Breast epithelium (tissue), 4 donors: ENCODE measurements at regions not wholly inside any gene's neighbourhood (a gene's known extent, or its start where the extent isn't known, plus 50 kb on each side); places are given as distances from the start of the nearest gene placed in this dataset.

Source experiments
- DNase-seq, 2 donors: peaks; one replicate each; pipeline ENCODE4 v3.0.0-alpha.2; 2019; ENCODE audit warnings: low spot score in 2 of 2
- H3K27ac ChIP-seq, 2 donors: fragments of 200-600 bp; sonication (generic) in 1 of 2; one replicate each; pipeline ENCODE4 v1.5.1; 2016 to 2019; ENCODE audit warnings: mild to moderate bottlenecking in 1 of 2
- H3K27me3 ChIP-seq, 2 donors: fragments of 200-600 bp; sonication (generic) in 1 of 2; one replicate each; pipeline versions ENCODE4 v1.5.1 to v1.6.0; 2017 to 2019; ENCODE audit warnings: control low read depth in 1 of 2, mild to moderate bottlenecking in 1 of 2
- H3K36me3 ChIP-seq: fragments of 200-600 bp; one replicate; pipeline ENCODE4 v1.5.1; 2019
- H3K4me1 ChIP-seq, 2 donors: fragments of 200-600 bp; sonication (generic); one replicate each; pipeline ENCODE4 v1.5.1; 2016 to 2019; ENCODE audit warnings: control low read depth in 1 of 2
- H3K4me3 ChIP-seq, 3 donors: fragments of 200-600 bp; sonication (generic); 1 replicate in 2 of 3; 2 replicates in 1 of 3; pipeline ENCODE4 v1.5.1; 2016 to 2019; ENCODE audit warnings: mild to moderate bottlenecking in 3 of 3, moderate library complexity in 2 of 3
- H3K9me3 ChIP-seq, 2 donors: fragments of 200-600 bp; sonication (generic) in 1 of 2; one replicate each; pipeline ENCODE4 v1.5.1; 2016 to 2019; ENCODE audit warnings: control low read depth in 1 of 2
- POLR2A ChIP-seq: fragments of 450-650 bp; IDR thresholded peaks from one replicate; pipeline ENCODE4 v1.6.1; 2016; ENCODE audit warnings: antibody characterized with exemption, mild to moderate bottlenecking, moderate library complexity
- POLR2AphosphoS5 ChIP-seq, 3 donors: sonication (generic); formaldehyde crosslinking; IDR thresholded peaks; one replicate each; pipeline ENCODE4 v1.6.1; 2017; ENCODE audit warnings: antibody characterized with exemption in 3 of 3
- intact Hi-C: fragments of 100-400 bp; cut with DNase I; formaldehyde crosslinking; loops from one replicate; pipeline ENCODE4 v1.15.1; 2023; ENCODE audit warnings: low total_unique reads
- TF ChIP-seq, protein P1 (sequence below), 3 donors: fragments of 450-650 bp; IDR thresholded peaks; one replicate each; pipeline ENCODE4 v1.5.1; 2016 to 2017; ENCODE audit warnings: antibody characterized with exemption in 3 of 3, mild to moderate bottlenecking in 3 of 3, moderate library complexity in 3 of 3

DNA sequence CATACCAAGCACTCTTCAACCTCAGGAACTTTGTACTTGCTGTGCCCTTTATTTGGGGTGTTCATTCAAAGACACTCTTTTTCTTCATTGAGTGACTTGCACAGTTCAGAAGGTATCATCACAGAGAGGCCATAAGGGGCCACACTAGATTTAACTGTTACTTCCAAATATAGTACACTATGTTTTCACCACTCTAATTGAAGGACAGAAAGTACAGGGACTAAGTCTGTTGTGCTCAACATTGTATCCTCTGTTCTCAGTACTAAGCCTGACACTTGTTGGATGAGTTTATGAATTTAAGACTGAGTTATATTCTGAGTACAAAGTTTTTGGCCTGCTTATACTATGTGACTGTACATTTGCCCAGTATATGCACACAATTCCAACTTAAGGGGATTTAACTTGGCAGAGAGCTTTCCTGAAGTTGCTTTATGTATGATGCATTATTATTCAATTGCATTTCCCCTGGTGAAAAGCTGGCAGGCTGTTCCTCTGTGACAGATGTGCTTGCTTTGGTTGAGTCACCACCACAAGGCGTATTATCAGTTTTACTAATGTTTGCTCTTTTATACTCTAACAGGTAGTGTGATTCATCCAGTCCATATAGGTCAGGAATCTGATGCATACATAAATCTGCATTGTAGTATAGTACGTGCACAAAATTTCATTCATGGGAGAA is 714.8 kb downstream of the TLR4 start:
- Histone ChIP-seq H3K27ac (no peak overlapping the region), H3K4me1 (no peaks in the 10 kb centered on the region), H3K36me3 (no peaks in the 10 kb centered on the region), H3K4me3 (no peak overlapping the region), H3K27me3 (no peaks in the 10 kb centered on the region), H3K9me3 (no peaks in the 10 kb centered on the region)
- intact Hi-C loops = no loop called here
- TF ChIP-seq POLR2A (no peak), POLR2AphosphoS5 (IDR thresholded peaks at IDR 0.05) (no peak)
- TF ChIP-seq, protein P1, sequence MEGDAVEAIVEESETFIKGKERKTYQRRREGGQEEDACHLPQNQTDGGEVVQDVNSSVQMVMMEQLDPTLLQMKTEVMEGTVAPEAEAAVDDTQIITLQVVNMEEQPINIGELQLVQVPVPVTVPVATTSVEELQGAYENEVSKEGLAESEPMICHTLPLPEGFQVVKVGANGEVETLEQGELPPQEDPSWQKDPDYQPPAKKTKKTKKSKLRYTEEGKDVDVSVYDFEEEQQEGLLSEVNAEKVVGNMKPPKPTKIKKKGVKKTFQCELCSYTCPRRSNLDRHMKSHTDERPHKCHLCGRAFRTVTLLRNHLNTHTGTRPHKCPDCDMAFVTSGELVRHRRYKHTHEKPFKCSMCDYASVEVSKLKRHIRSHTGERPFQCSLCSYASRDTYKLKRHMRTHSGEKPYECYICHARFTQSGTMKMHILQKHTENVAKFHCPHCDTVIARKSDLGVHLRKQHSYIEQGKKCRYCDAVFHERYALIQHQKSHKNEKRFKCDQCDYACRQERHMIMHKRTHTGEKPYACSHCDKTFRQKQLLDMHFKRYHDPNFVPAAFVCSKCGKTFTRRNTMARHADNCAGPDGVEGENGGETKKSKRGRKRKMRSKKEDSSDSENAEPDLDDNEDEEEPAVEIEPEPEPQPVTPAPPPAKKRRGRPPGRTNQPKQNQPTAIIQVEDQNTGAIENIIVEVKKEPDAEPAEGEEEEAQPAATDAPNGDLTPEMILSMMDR (IDR thresholded peaks at IDR 0.05) = no peak
- no peak for DNase-seq

DNA sequence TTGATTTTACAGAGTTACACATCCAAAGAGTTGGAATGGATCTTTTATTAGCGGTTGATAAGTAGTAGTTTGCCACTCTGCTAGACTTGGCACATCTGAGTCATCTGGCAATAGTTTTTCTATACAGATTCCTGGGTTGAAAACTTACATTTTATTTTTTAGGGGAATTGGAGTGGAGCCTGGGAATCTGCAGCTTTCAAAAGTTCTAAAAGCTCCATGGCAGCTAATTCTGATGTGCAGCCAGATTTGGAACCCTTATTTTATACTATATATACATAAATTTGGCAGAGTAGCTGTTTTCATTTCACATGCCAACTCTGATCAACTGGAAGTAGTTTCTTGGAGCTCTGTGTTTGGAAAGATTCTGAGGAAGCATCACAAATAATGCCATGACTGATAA is 715.5 kb downstream of the TLR4 start:
- H3K27me3 ChIP-seq = no peaks in the 10 kb centered on the region
- no peaks in the 10 kb centered on the region for H3K4me1 ChIP-seq
- no peaks in the 10 kb centered on the region for H3K36me3 ChIP-seq
- no peak for DNase-seq
- intact Hi-C loops = no loop called here
- H3K9me3 ChIP-seq = no peaks in the 10 kb centered on the region
- H3K4me3 ChIP-seq = no peak overlapping the region
- no peak for TF ChIP-seq POLR2A
- TF ChIP-seq, protein P1 (IDR thresholded peaks at IDR 0.05) = no peak
- H3K27ac ChIP-seq = no peak overlapping the region

DNA sequence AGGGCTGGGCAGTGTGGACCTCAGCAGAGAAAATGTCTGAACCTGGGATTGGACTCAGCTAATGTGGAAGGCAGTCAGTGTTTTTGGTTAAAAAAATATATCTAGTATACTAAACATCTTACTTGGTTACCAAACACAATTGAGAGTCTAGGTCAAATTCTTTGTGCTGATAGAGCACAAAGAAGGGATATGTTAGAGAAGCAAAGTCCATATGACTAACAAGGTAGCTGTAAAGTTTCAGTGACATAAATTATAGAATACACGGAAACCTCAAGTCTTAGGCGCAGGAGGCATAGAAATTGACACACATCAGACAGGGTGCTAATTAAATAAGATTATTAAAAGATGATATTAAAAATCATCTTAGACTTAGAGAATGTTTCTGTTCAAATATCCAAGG is 718.3 kb downstream of the TLR4 start:
- no peak for DNase-seq
- no peak overlapping the region for H3K27ac ChIP-seq
- H3K36me3 ChIP-seq = no peaks in the 10 kb centered on the region
- H3K4me1 ChIP-seq = no peaks in the 10 kb centered on the region
- intact Hi-C loops = no loop called here
- TF ChIP-seq POLR2AphosphoS5 (IDR thresholded peaks at IDR 0.05) (no peak), POLR2A (no peak)
- TF ChIP-seq, protein P1 (IDR thresholded peaks at IDR 0.05) = no peak
- no peaks in the 10 kb centered on the region for H3K27me3 ChIP-seq
- no peaks in the 10 kb centered on the region for H3K9me3 ChIP-seq
- H3K4me3 ChIP-seq = no peak overlapping the region

DNA sequence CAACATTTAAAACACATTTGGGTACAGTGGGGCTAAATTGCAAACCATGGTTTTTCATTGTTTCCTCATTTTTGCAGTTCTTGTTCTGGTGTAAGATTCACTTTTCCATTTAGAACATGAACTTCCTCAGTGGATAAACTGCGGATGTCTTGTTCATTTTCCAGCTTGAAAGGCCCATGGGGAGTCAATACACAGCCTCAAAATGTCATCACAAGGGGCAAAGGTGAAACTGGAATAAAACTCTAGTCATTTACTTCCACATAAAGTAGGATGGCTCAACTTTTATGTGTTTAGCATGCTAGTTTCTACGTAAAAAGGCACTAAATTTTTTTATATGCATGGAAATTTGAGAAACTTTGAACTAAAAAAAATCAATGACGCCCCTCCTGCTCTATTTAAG is 718.8 kb downstream of the TLR4 start:
- TF ChIP-seq POLR2AphosphoS5 (IDR thresholded peaks at IDR 0.05) = no peak
- no peak for TF ChIP-seq POLR2A
- TF ChIP-seq, protein P1 (IDR thresholded peaks at IDR 0.05) = no peak
- H3K27ac ChIP-seq = no peak overlapping the region
- H3K4me1 ChIP-seq = no peaks in the 10 kb centered on the region

DNA sequence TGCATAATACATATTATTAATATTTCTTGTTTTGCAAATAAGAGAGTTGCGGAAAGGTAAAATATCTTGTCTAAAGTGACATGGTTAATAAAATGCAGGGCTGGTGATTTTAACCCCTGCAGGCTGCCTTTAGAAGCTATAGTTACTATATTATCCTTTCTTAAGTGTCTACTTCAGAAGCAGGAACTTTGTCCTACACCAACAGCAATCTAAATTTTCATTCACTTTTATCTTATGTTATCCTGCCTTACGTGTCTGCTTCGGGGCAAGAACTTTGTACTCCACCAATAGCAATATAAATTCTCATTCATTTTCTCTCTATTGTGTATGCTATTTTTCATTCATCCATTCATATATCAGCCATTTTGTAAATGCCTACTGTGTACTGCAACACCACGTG is 719.5 kb downstream of the TLR4 start:
- TF ChIP-seq POLR2AphosphoS5 (IDR thresholded peaks at IDR 0.05) (no peak), POLR2A (no peak)
- TF ChIP-seq, protein P1 (IDR thresholded peaks at IDR 0.05) = no peak
- intact Hi-C loops = no loop called here
- H3K27me3 ChIP-seq = no peaks in the 10 kb centered on the region
- no peak overlapping the region for H3K4me3 ChIP-seq
- no peaks in the 10 kb centered on the region for H3K9me3 ChIP-seq
- no peak for DNase-seq
- no peaks in the 10 kb centered on the region for H3K4me1 ChIP-seq
- no peak overlapping the region for H3K27ac ChIP-seq
- H3K36me3 ChIP-seq = no peaks in the 10 kb centered on the region

More for the DNA sequence above, 718.8 kb downstream of the TLR4 start:
- no peak overlapping the region for H3K4me3 ChIP-seq
- H3K36me3 ChIP-seq = no peaks in the 10 kb centered on the region
- no peak for DNase-seq
- H3K27me3 ChIP-seq = no peaks in the 10 kb centered on the region
- H3K9me3 ChIP-seq = no peaks in the 10 kb centered on the region
- intact Hi-C loops = no loop called here
